GM12878 (cell line): ENCODE measurements at regions not wholly inside any gene's neighbourhood (a gene's known extent, or its start where the extent isn't known, plus 50 kb on each side); places are given as distances from the start of the nearest gene placed in this dataset.
A peak's percentile ranks its signal among the peaks of the same experiment; 100 is the strongest.

Source experiments
- ATAC-seq: fragments of 200-7000 bp; cut with Tn5 transposase; 3 replicates; pipeline ENCODE4 v1.9.1; 2020; ENCODE audit warnings: mild to moderate bottlenecking, moderate library complexity
- BruUV-seq: library from RNA; stranded (reverse); fragments of 400-500 nt; replicated peaks from 2 replicates; lab custom pipeline; 2021; lab: Mats Ljungman, UMichigan
- CTCF ChIA-PET: fragments of 300-600 bp; sonication (Branson Sonifier 250); formaldehyde crosslinking; extraction: SDS; loops from one replicate; lab custom pipeline; 2021; ENCODE audit warnings: inconsistent platforms; lab: Yijun Ruan, JAX
- POLR2A ChIA-PET: fragments of 350-600 bp; formaldehyde crosslinking; extraction: SDS; loops from one replicate; lab custom pipeline; 2021; ENCODE audit warnings: inconsistent platforms; lab: Charles Lee
- RAD21 ChIA-PET: fragments of 300-600 bp; sonication (Branson Sonifier 250); formaldehyde crosslinking; loops from one replicate; lab custom pipeline; 2023; ENCODE audit warnings: antibody characterized with exemption; ENCODE audit not compliant: unreplicated experiment; lab: Charles Lee
- SMC1A ChIA-PET: fragments of 300-600 bp; sonication (Branson Sonifier 250); formaldehyde crosslinking; loops from one replicate; lab custom pipeline; 2023; ENCODE audit not compliant: unreplicated experiment, uncharacterized antibody; lab: Charles Lee
- DNase-seq: peaks from one replicate; pipeline ENCODE4 v3.0.0-alpha.2; 2011; ENCODE audit warnings: low read depth, low spot score
- FAIRE-seq: peaks from 3 replicates; lab custom pipeline; 2011; peaks lifted over from hg19 to GRCh38; lab: Jason Lieb, UNC
- H2AFZ ChIP-seq: 2 replicates; pipeline ENCODE4 v1.6.0; 2011; ENCODE audit warnings: low read depth, low read length, control low read depth; ENCODE audit not compliant: control insufficient read depth
- H3K27ac ChIP-seq: 2 replicates; pipeline ENCODE4 v1.5.1; 2011; ENCODE audit warnings: control low read depth; ENCODE audit not compliant: control insufficient read depth, insufficient read depth
- H3K27me3 ChIP-seq, 2 experiments: replicated peaks in 1 of 2; 2 replicates each; pipeline versions ENCODE4 v1.6.0 to v1.6.1; 2011; ENCODE audit warnings: low read length in 1 of 2; ENCODE audit not compliant: control insufficient read depth in 2 of 2, insufficient read depth in 2 of 2
- H3K36me3 ChIP-seq, 2 experiments: 2 replicates each; pipeline ENCODE4 v1.5.1; 2011; ENCODE audit warnings: low read length in 1 of 2; ENCODE audit not compliant: control insufficient read depth in 2 of 2, insufficient read depth in 2 of 2
- H3K4me1 ChIP-seq: 2 replicates; pipeline ENCODE4 v1.6.1; 2011; ENCODE audit warnings: mild to moderate bottlenecking, low read length, moderate library complexity, mixed read lengths; ENCODE audit not compliant: control insufficient read depth, insufficient read depth
- H3K4me2 ChIP-seq: 2 replicates; pipeline ENCODE4 v1.6.0; 2011; ENCODE audit warnings: control low read depth; ENCODE audit not compliant: control insufficient read depth, insufficient read depth
- H3K4me3 ChIP-seq: fragments of 200-600 bp; sonication (generic); 2 replicates; pipeline ENCODE4 v1.5.1; 2016
- H3K79me2 ChIP-seq: 2 replicates; pipeline ENCODE4 v1.6.0; 2011; ENCODE audit warnings: low read length; ENCODE audit not compliant: control insufficient read depth, insufficient read depth
- H3K9ac ChIP-seq: 2 replicates; pipeline ENCODE4 v1.8.0; 2011; ENCODE audit warnings: low read length, control low read depth, mixed read lengths; ENCODE audit not compliant: control insufficient read depth, insufficient read depth
- H3K9me3 ChIP-seq: replicated peaks from 3 replicates; pipeline ENCODE4 v1.5.1; 2011; ENCODE audit warnings: mild to moderate bottlenecking, low read length; ENCODE audit not compliant: control insufficient read depth, insufficient read depth
- H4K20me1 ChIP-seq: 2 replicates; pipeline ENCODE4 v1.6.0; 2011; ENCODE audit not compliant: control insufficient read depth, insufficient read depth
- CHD2 ChIP-seq: IDR thresholded peaks from 2 replicates; pipeline ENCODE4 v1.6.1; 2011; ENCODE audit warnings: low read depth, low read length, improper control_type of control experiment, borderline replicate concordance
- CREB1 ChIP-seq: IDR thresholded peaks from 2 replicates; pipeline ENCODE4 v1.6.1; 2012; ENCODE audit warnings: low read depth, mild to moderate bottlenecking, inconsistent platforms
- ESRRA ChIP-seq: IDR thresholded peaks from 2 replicates; pipeline ENCODE4 v1.6.1; 2012; ENCODE audit warnings: mild to moderate bottlenecking, low read length, improper control_type of control experiment
- HDAC2 ChIP-seq: fragments of 200-600 bp; sonication (generic); IDR thresholded peaks from 2 replicates; pipeline ENCODE4 v1.6.1; 2017
- JUND ChIP-seq: IDR thresholded peaks from 2 replicates; pipeline ENCODE4 v1.6.1; 2012; ENCODE audit warnings: low read depth, mild to moderate bottlenecking, low read length, improper control_type of control experiment, moderate library complexity
- LARP7 ChIP-seq: fragments of 450-650 bp; IDR thresholded peaks from 2 replicates; pipeline ENCODE4 v1.6.1; 2017; ENCODE audit warnings: mild to moderate bottlenecking
- MTA3 ChIP-seq: IDR thresholded peaks from 2 replicates; pipeline ENCODE4 v1.6.1; 2012; ENCODE audit warnings: low read length, inconsistent platforms, borderline replicate concordance
- NBN ChIP-seq: fragments of 450-650 bp; IDR thresholded peaks from 2 replicates; pipeline ENCODE4 v1.6.1; 2016
- POLR2A ChIP-seq: IDR thresholded peaks from 2 replicates; pipeline ENCODE4 v1.6.1; 2011; ENCODE audit warnings: low read depth, mild to moderate bottlenecking, low read length
- RB1 ChIP-seq: fragments of 450-650 bp; formaldehyde crosslinking; IDR thresholded peaks from 2 replicates; pipeline ENCODE4 v1.6.1; 2017; ENCODE audit warnings: mild to moderate bottlenecking, borderline replicate concordance
- SIN3A ChIP-seq: IDR thresholded peaks from 2 replicates; pipeline ENCODE4 v1.6.1; 2012; ENCODE audit warnings: low read depth, low read length, improper control_type of control experiment
- SP1 ChIP-seq: IDR thresholded peaks from one replicate; pipeline ENCODE4 v1.6.1; 2011; ENCODE audit warnings: low read depth, low read length
- SREBF2 ChIP-seq: IDR thresholded peaks from 2 replicates; pipeline ENCODE4 v1.6.1; 2012; ENCODE audit warnings: mild to moderate bottlenecking, low read length
- SUZ12 ChIP-seq: fragments of 200-600 bp; sonication (generic); IDR thresholded peaks from one replicate; pipeline ENCODE4 v1.6.1; 2018; ENCODE audit warnings: antibody characterized with exemption, mild to moderate bottlenecking; ENCODE audit not compliant: unreplicated experiment
- TCF3 ChIP-seq: IDR thresholded peaks from 2 replicates; pipeline ENCODE4 v1.6.1; 2012; ENCODE audit warnings: low read depth, mild to moderate bottlenecking, low read length, borderline replicate concordance; ENCODE audit not compliant: insufficient read depth
- YY1 ChIP-seq: IDR thresholded peaks from 2 replicates; pipeline ENCODE4 v1.6.1; 2011; ENCODE audit warnings: low read depth, mild to moderate bottlenecking, low read length
- ZNF687 ChIP-seq: fragments of 450-650 bp; IDR thresholded peaks from 2 replicates; pipeline ENCODE4 v1.6.1; 2017; ENCODE audit warnings: mild to moderate bottlenecking, moderate library complexity
- WGBS: methylation state at CpG from one replicate; pipeline ENCODE4 v1.1.6; 2016; ENCODE audit warnings: low lambda C conversion rate; ENCODE audit not compliant: insufficient replicate concordance, insufficient coverage; ENCODE audit errors: missing lambda C conversion rate; 5-methylcytosine and 5-hydroxymethylcytosine counted together
- in situ Hi-C: fragments of 300-500 bp; cut with MboI; formaldehyde crosslinking; loops from 9 replicates; pipeline ENCODE4 v1.14.3; 2018; ENCODE audit warnings: mixed read lengths
- intact Hi-C: fragments of 100-400 bp; cut with micrococcal nuclease; formaldehyde crosslinking; loops from one replicate; pipeline ENCODE4 v1.14.2; 2022; ENCODE audit not compliant: unreplicated experiment
- TF ChIP-seq, protein P1 (sequence below): IDR thresholded peaks from 2 replicates; pipeline ENCODE4 v1.6.1; 2012; ENCODE audit warnings: low read depth, low read length, improper control_type of control experiment

- intact Hi-C loops: no loop called here
- DNase-seq (no peak), FAIRE-seq (peak; percentile 52)
- TF ChIP-seq SP1 (no peak), MTA3 (no peak), SUZ12 (no peak), CHD2 (no peak), LARP7 (no peak), JUND (no peak), ZNF687 (no peak), NBN (no peak), HDAC2 (no peak), SIN3A (no peak), SREBF2 (no peak), CREB1 (peak; percentile 57; the same call in 1 of the 2 replicates), TCF3 (no peak), RB1 (no peak), ESRRA (no peak), YY1 (no peak), POLR2A (no peak)
- TF ChIP-seq, protein P1, sequence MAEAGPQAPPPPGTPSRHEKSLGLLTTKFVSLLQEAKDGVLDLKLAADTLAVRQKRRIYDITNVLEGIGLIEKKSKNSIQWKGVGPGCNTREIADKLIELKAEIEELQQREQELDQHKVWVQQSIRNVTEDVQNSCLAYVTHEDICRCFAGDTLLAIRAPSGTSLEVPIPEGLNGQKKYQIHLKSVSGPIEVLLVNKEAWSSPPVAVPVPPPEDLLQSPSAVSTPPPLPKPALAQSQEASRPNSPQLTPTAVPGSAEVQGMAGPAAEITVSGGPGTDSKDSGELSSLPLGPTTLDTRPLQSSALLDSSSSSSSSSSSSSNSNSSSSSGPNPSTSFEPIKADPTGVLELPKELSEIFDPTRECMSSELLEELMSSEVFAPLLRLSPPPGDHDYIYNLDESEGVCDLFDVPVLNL: no peak
Observed at GRCh38 chr14:96710060-96710666, 87.0 kb upstream of the VRK1 start.

More at GRCh38 chr14:96710060-96710666, 87.0 kb upstream of the VRK1 start:
- no peaks in the 10 kb centered on the region for H3K27me3 ChIP-seq
- peak overlapping the region; percentile 30; the same call in 1 of the 2 replicates for H3K4me2 ChIP-seq
- H3K27ac ChIP-seq: no peak overlapping the region
- H3K79me2 ChIP-seq: no peaks in the 10 kb centered on the region
- WGBS: 34% methylated on average over 11 of the region's 11 CpGs
- peak; percentile 94 for ATAC-seq
- ChIA-PET CTCF (interaction anchor here (0.6 to 2.0 kb wide), 3 partner anchors 11 to 50 kb away, joined by 3 to 9 read pairs (median 3); no protein-coding TSS in a partner anchor), SMC1A (interaction anchor here (1.3 to 1.6 kb wide), 2 partner anchors 31 to 52 kb away, joined by 3 read pairs; no protein-coding TSS in a partner anchor), POLR2A (no interaction called here), RAD21 (interaction anchor here (0.9 kb wide), 1 partner anchor 31 kb away, joined by 4 read pairs; no protein-coding TSS in a partner anchor)
- peaks cover 11% of the 10 kb centered on the region for H3K4me1 ChIP-seq
- in situ Hi-C loops: no loop called here
- H3K4me3 ChIP-seq: no peak overlapping the region
- no peaks in the 10 kb centered on the region for H4K20me1 ChIP-seq
- no peak overlapping the region for H3K9ac ChIP-seq
- no peaks in the 10 kb centered on the region for H3K36me3 ChIP-seq
- BruUV-seq: no TSS peak
- H3K9me3 ChIP-seq: no peaks in the 10 kb centered on the region
- H2AFZ ChIP-seq: no peak overlapping the region
